DMS153 (cell line): ENCODE measurements at regions not wholly inside any gene's neighbourhood (a gene's known extent, or its start where the extent isn't known, plus 50 kb on each side); places are given as distances from the start of the nearest gene placed in this dataset.
"Not testable (repeated sequence)": the region's sequence is repeated elsewhere in the genome, so short reads cannot be mapped to it uniquely, and the experiment has no call there.

Source experiments
- DNase-seq: peaks from one replicate; lab custom pipeline; 2025; lab: John Stamatoyannopoulos, UW

GRCh38 chr3:80978216-80978969 lies 783.1 kb downstream of the GBE1 start:
- no peak for DNase-seq

GRCh38 chr3:80970292-80970691 lies 791.2 kb downstream of the GBE1 start:
- DNase-seq: no peak

DNA sequence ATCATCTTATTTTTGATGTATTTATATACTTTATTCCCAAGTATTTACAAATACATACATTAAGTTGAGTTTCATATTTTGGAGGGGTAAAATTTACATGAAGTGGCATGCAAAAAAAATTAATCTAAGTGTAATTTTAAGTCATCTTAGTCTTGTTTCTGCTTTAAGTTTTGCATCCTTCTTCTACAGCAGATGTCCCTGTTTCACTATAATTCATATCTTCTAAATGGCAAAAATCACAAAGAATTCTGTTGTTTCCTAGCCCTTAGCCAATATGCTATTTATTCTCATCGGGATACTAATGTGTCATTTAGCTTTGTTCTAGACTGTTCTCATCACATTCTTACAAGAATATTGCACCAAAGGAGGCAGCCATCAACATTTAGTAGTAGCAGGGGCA lies 831.9 kb downstream of the GBE1 start:
- no peak for DNase-seq

DNA sequence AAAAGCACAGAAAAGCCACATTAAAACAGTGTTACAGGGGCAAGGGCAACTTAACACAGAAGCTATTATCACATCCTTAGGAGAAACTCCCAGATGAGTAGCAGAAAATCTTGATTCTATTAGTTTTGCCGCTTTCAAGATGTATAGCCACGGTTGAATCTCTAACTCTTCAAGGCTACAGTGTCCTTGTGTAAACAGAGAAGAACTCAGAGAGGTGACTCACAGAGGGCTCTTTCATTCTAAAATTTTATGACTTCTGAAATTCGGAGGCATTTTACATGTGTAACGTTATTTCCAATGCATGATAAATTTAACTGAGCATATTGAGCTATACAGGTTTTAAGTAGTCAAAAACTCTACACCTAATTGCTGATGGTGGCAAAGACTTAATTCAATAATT lies 846.6 kb downstream of the GBE1 start:
- no peak for DNase-seq

GRCh38 chr3:80898211-80898610 lies 863.2 kb downstream of the GBE1 start:
- DNase-seq: no peak

DNA sequence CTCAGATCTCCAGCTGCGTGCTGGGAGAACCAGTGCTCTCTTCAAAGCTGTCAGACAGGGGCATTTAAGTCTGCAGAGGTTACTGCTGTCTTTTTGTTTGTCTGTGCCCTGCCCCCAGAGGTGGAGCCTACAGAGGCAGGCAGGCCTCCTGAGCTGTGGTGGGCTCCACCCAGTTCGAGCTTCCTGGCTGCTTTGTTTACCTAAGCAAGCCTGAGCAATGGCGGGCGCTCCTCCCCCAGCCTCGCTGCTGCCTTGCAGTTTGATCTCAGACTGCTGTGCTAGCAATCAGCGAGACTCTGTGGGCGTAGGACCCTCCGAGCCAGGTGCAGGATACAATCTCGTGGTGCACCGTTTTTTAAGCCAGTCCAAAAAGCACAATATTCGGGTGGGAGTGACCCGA lies 864.4 kb downstream of the GBE1 start:
- not testable (repeated sequence) for DNase-seq

DNA sequence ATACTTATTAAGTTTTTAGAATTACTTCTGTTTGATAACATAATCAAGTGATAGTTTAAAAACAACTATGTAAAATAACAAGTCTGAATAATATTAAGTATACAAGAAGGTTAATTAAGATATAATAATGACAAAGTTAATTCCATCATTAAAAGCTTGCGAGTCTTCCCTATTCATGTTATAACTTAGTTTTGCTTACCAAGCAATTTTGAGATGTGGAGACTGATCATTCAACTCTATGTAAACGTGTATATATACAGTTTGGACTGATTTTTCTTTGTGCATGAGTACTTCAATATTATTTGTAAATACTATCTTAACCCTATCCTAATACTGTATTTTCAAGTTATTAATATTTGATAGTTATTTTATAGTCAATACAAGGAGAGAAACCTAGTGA lies 870.9 kb downstream of the GBE1 start:
- DNase-seq: no peak

- no peak for DNase-seq
These were observed 871.9 kb downstream of the GBE1 start for GRCh38 chr3:80889535-80889934.

- DNase-seq: no peak
These were observed 890.9 kb downstream of the GBE1 start for GRCh38 chr3:80870476-80871041.

DNA sequence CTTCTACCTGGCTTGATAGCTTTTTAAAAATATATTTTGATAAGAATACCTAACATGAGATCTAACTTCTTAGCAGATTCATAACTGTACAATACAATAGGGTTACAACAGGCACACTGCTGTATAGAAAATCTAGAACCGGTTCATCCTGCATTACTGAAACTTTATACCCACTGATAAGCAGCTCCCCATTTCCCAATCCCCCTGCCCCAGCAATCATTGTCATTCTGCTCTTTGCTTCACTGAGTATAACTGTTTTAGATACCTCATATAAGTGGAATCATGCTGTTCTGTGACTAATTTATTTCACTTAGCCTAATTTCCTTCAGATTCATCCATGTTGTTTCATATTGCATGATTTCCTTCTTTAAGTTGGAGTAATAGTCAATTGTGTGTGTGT lies 906.0 kb downstream of the GBE1 start:
- DNase-seq: no peak

GRCh38 chr3:80836395-80836794 lies 925.0 kb downstream of the GBE1 start:
- DNase-seq: no peak

- DNase-seq: no peak
These were observed 953.9 kb downstream of the GBE1 start for GRCh38 chr3:80807577-80807976.

DNA sequence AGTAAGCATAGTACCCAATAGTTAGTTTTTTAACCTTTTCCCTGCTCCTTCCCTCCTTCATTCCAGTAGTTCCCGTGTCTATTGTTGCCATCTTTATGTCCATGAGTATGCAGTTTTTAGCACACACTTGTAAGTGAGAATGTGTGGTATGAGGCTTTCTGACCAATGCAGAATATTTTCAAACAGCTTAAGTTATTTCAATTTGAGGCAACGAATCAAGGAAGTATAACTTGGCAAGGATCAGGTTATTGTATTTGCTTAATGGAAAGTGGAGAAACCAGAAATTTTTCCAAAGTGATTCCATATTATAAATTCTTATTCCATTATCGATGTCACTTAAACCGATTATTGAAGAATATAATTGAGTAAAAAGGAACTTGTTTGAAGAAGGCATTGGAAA lies 954.8 kb downstream of the GBE1 start:
- no peak for DNase-seq

- no peak for DNase-seq
These were observed 972.5 kb downstream of the GBE1 start for GRCh38 chr3:80788914-80789313.

DNA sequence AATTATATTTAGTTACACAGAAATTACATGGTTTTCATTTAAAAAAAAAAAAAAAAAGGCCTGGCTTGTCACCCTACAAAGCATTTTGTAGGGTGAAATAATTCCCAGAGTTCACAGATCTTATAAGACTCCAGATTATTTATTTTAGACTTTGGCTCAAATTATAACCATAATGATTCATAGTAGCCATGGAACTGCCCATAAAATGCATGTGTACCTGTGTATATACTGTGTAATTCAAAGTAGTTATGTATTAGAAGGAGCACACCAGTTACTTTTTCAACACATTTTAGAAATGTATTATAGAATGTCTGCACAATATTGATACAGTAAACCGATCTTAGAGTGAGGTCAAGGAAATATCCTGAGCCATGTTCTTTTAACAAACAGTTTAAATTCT lies 975.6 kb downstream of the GBE1 start:
- DNase-seq: no peak

DNA sequence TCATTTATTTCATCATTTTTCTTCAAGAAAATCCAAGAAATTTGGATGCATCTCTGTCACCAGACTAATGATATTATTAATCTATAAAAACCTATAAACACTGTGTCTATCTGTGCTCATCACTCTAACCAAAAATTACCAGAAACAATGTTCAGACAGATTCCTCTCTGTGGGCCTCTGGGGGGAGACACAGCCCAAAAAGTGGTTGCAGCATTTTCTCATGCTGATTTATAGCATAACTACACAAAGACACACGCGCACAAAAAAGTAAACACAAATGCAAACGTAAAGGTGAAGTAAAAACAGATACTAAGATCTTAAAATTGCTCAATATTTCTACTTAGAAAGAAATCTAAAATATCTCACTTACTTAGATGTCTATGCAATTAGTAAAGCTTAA lies 976.0 kb downstream of the GBE1 start:
- no peak for DNase-seq

- DNase-seq: no peak
These were observed 990.4 kb downstream of the GBE1 start for GRCh38 chr3:80771085-80771484.

DNA sequence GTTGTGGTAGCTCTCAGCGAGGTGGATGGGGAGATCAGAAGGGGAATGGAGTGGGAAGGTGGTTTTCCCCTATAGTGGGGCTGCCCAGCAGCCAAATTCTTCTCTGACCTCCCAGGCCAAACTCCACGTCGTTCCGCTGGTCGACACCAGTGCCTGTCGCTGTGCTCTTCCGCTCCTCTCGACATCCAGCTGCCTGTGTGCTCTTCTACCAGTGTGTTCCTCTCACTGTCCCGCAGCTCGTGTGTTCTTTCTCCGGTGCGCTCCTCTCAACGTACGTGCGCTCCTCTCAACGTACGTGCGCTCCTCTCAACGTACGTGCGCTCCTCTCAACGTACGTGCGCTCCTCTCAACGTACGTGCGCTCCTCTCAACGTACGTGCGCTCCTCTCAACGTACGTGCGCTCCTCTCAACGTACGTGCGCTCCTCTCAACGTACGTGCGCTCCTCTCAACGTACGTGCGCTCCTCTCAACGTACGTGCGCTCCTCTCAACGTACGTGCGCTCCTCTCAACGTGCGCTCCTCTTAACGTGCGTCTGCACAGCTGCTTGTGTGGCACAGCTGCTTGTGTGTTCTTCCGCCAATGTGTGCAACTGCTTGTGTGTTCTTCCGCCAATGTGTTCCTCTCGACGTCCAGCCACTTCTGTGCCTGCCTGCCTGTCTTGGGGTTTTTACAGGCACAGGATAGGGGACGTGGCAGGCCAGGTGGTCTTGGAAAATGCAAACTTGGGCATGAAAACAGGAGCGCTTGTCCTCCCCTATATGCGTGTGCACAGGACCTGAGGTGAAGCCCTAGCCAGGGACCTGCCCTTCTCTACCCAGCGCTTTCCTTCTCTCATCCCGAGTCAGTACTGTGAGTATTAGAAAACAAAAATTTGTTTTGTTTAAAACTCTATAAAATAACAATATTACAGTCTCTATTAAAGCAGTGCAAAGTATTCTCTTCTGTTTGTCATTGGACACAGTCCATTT lies 991.1 kb downstream of the GBE1 start:
- no peak for DNase-seq

DNA sequence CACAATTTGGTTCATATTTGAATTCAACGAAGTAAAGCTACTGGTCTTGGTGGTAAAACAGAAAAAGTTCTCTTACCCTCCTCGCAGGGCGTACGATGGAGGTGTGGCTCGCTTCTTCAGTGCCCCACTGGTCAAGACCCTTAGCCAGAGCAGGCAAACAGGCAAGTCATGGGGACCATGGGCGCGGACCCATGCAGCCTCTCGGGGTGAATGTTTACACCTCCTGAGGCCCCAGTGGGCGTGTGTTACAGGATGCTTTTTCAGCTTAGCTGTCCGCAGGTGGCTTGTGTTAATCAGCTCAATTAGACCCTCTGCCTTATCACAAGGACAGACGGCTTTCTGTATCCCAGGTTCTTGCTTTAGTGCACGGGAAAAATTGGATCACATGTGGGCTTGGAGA lies 991.8 kb downstream of the GBE1 start:
- DNase-seq: no peak

GRCh38 chr3:80767604-80768003 lies 993.8 kb downstream of the GBE1 start:
- DNase-seq: no peak

- no peak for DNase-seq
These were observed 987.2 kb upstream of the ROBO1 start for GRCh38 chr3:80754969-80755368.

DNA sequence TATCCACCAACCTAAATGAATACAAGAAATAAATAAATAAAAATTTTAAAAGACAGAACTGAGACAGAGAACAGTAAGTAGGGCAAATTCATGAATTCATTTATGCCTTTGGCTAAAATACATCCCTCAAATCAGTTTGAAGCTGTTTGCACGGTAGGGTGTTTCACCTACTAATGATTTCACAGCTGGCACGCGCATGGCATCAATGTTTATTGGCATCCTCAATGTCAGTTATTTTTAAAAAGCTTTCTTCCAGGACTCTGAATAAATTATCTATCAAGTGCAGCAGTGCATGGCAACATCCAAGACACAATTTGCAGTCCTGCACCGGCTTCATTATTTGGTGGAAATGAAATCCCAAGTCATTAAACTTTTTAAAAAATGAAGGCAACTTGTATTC lies 985.2 kb upstream of the ROBO1 start:
- DNase-seq: no peak

DNA sequence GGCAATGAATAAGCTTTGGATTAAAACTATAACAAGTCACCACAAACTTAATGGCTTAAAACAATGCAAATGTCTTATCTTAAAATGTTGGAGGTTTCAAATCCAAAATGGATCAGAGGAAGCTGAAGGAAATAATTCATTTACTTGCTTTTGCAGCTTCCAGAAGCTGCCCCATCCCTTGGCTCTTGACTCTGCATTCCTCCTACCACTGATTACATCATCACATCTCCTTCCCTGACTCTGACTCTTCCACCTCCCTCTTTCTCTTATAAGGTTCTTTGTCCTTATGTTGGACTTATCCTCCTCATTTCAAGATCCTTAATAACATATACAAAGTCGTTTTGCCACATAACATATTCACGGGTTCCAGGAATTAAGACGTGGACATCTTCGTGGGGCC lies 982.8 kb upstream of the ROBO1 start:
- no peak for DNase-seq
